GM21447 (cell line): ENCODE measurements at regions not wholly inside any gene's neighbourhood (a gene's known extent, or its start where the extent isn't known, plus 50 kb on each side); places are given as distances from the start of the nearest gene placed in this dataset.

Experiments
- ATAC-seq: cut with Tn5 transposase; IDR thresholded peaks from one replicate; pipeline ENCODE4 v1.9.1; 2021; ENCODE audit not compliant: unreplicated experiment

- ATAC-seq: no peak
These were observed 50.6 kb upstream of the ZNF385D start for GRCh38 chr3:21801631-21802030.

GRCh38 chr3:21803604-21804003 is 52.6 kb upstream of the ZNF385D start:
- ATAC-seq: no peak

- no peak for ATAC-seq
These were observed 53.3 kb upstream of the ZNF385D start for GRCh38 chr3:21804330-21804729.

GRCh38 chr3:21806733-21807132 is 55.7 kb upstream of the ZNF385D start:
- ATAC-seq: no peak

- no peak for ATAC-seq
These were observed 74.7 kb upstream of the ZNF385D start for GRCh38 chr3:21825684-21826083.

GRCh38 chr3:21826416-21826815 is 75.4 kb upstream of the ZNF385D start:
- no peak for ATAC-seq

GRCh38 chr3:21830541-21830940 is 79.5 kb upstream of the ZNF385D start:
- no peak for ATAC-seq

- no peak for ATAC-seq
These were observed 84.3 kb upstream of the ZNF385D start for GRCh38 chr3:21835264-21835663.

GRCh38 chr3:21836227-21836626 is 85.2 kb upstream of the ZNF385D start:
- no peak for ATAC-seq

- ATAC-seq: no peak
These were observed 88.2 kb upstream of the ZNF385D start for GRCh38 chr3:21839176-21839575.

- no peak for ATAC-seq
These were observed 88.6 kb upstream of the ZNF385D start for GRCh38 chr3:21839592-21839991.

- ATAC-seq: no peak
These were observed 96.0 kb upstream of the ZNF385D start for GRCh38 chr3:21847005-21847404.

GRCh38 chr3:21859124-21860081 is 108.4 kb upstream of the ZNF385D start:
- ATAC-seq: no peak

GRCh38 chr3:21860082-21860475 is 109.1 kb upstream of the ZNF385D start:
- ATAC-seq: no peak

GRCh38 chr3:21860657-21861056 is 109.6 kb upstream of the ZNF385D start:
- ATAC-seq: no peak

GRCh38 chr3:21876782-21877181 is 125.8 kb upstream of the ZNF385D start:
- ATAC-seq: no peak

GRCh38 chr3:21877214-21877754 is 126.3 kb upstream of the ZNF385D start:
- no peak for ATAC-seq

- no peak for ATAC-seq
These were observed 128.3 kb upstream of the ZNF385D start for GRCh38 chr3:21879184-21879886.

GRCh38 chr3:21888656-21889055 is 137.6 kb upstream of the ZNF385D start:
- ATAC-seq: no peak

- no peak for ATAC-seq
These were observed 138.2 kb upstream of the ZNF385D start for GRCh38 chr3:21889166-21889565.

- no peak for ATAC-seq
These were observed 141.1 kb upstream of the ZNF385D start for GRCh38 chr3:21892104-21892503.

- ATAC-seq: no peak
These were observed 142.2 kb upstream of the ZNF385D start for GRCh38 chr3:21893242-21893641.
